Endodermal cell (in vitro differentiated cells): ENCODE measurements at regions not wholly inside any gene's neighbourhood (a gene's known extent, or its start where the extent isn't known, plus 50 kb on each side); places are given as distances from the start of the nearest gene placed in this dataset.

Experiments
- DNase-seq: peaks from one replicate; pipeline ENCODE4 v3.0.0-alpha.2; 2017
- H3K27ac ChIP-seq: 2 replicates; pipeline ENCODE4 v1.5.1; 2013; ENCODE audit warnings: mild to moderate bottlenecking, low read depth, low read length, moderate library complexity
- H3K27me3 ChIP-seq: 2 replicates; pipeline ENCODE4 v1.6.1; 2013; ENCODE audit warnings: mild to moderate bottlenecking, low read length, moderate library complexity; ENCODE audit not compliant: insufficient read depth, control insufficient read depth, poor library complexity, severe bottlenecking
- H3K36me3 ChIP-seq: 2 replicates; pipeline ENCODE4 v1.7.0; 2013; ENCODE audit warnings: mild to moderate bottlenecking, low read length, moderate library complexity; ENCODE audit not compliant: control insufficient read depth, insufficient read depth
- H3K4me1 ChIP-seq: one replicate; pipeline ENCODE4 v1.7.0; 2013; ENCODE audit warnings: low read length; ENCODE audit not compliant: control insufficient read depth, insufficient read depth
- H3K4me3 ChIP-seq: 2 replicates; pipeline ENCODE4 v1.5.1; 2013; ENCODE audit warnings: mild to moderate bottlenecking, low read length, moderate library complexity
- H3K9ac ChIP-seq: 2 replicates; pipeline ENCODE4 v1.6.1; 2013; ENCODE audit warnings: mild to moderate bottlenecking, low read length, moderate library complexity; ENCODE audit not compliant: poor library complexity, severe bottlenecking; ENCODE audit errors: extremely low read depth
- H3K9me3 ChIP-seq: 2 replicates; pipeline ENCODE4 v1.6.1; 2013; ENCODE audit warnings: mild to moderate bottlenecking, low read length, moderate library complexity; ENCODE audit not compliant: control insufficient read depth
- H3K27ac Mint-ChIP-seq: 2 replicates; pipeline ENCODE4 v1.8.0; 2020; ENCODE audit warnings: mixed read lengths
- H3K27me3 Mint-ChIP-seq: 2 replicates; pipeline ENCODE4 v1.8.0; 2021; ENCODE audit warnings: mild to moderate bottlenecking, mixed read lengths; ENCODE audit not compliant: insufficient read depth
- H3K36me3 Mint-ChIP-seq: 2 replicates; pipeline ENCODE4 v1.8.0; 2020; ENCODE audit warnings: low read depth, mixed read lengths
- H3K4me1 Mint-ChIP-seq: 2 replicates; pipeline ENCODE4 v1.8.0; 2020; ENCODE audit warnings: mixed read lengths
- H3K4me3 Mint-ChIP-seq: 2 replicates; pipeline ENCODE4 v1.8.0; 2020; ENCODE audit warnings: mild to moderate bottlenecking, moderate library complexity, mixed read lengths
- H3K9me3 Mint-ChIP-seq: 2 replicates; pipeline ENCODE4 v1.8.0; 2020; ENCODE audit warnings: mild to moderate bottlenecking, mixed read lengths
- CTCF ChIP-seq: fragments of 200-600 bp; sonication (generic); conservative IDR thresholded peaks from 2 replicates; pipeline ENCODE4 v1.5.0; 2021; ENCODE audit warnings: antibody characterized with exemption, mild to moderate bottlenecking
- WGBS, 2 experiments: methylation state at CpG; one replicate each; pipeline versions ENCODE4 v1.1.5 to v1.1.7; 2013; ENCODE audit warnings: missing lambda C conversion rate in 2 of 2, mixed read lengths in 1 of 2; ENCODE audit not compliant: insufficient coverage in 1 of 2, insufficient read length in 1 of 2; 5-methylcytosine and 5-hydroxymethylcytosine counted together

GRCh38 chr4:123919576-123920098 is 523.0 kb downstream of the SPRY1 start:
- no peak overlapping the region for H3K4me3 Mint-ChIP-seq
- DNase-seq: no peak
- no peaks in the 10 kb centered on the region for H3K36me3 Mint-ChIP-seq
- Histone ChIP-seq H3K27ac (no peak overlapping the region), H3K27me3 (no peaks in the 10 kb centered on the region), H3K9ac (no peak overlapping the region), H3K9me3 (no peaks in the 10 kb centered on the region), H3K36me3 (no peaks in the 10 kb centered on the region), H3K4me3 (no peak overlapping the region), H3K4me1 (no peaks in the 10 kb centered on the region)
- H3K4me1 Mint-ChIP-seq: no peaks in the 10 kb centered on the region
- H3K27ac Mint-ChIP-seq: no peak overlapping the region
- no peaks in the 10 kb centered on the region for H3K27me3 Mint-ChIP-seq
- no peak for TF ChIP-seq CTCF
- H3K9me3 Mint-ChIP-seq: no peaks in the 10 kb centered on the region
- 86 to 91% methylated on average over 1 to 4 of the region's 4 CpGs for WGBS, 2 experiments

- H3K27ac Mint-ChIP-seq: no peak overlapping the region
Measured at GRCh38 chr4:123921339-123921738, 524.7 kb downstream of the SPRY1 start.

GRCh38 chr4:123922847-123923246 is 526.3 kb downstream of the SPRY1 start:
- no peaks in the 10 kb centered on the region for H3K27me3 Mint-ChIP-seq
- no peak overlapping the region for H3K9ac ChIP-seq
- no peaks in the 10 kb centered on the region for H3K9me3 Mint-ChIP-seq
- H3K4me1 Mint-ChIP-seq: no peaks in the 10 kb centered on the region
- no peak overlapping the region for H3K27ac ChIP-seq
- no peaks in the 10 kb centered on the region for H3K4me1 ChIP-seq
- H3K36me3 Mint-ChIP-seq: no peaks in the 10 kb centered on the region
- no peak for DNase-seq
- no peaks in the 10 kb centered on the region for H3K9me3 ChIP-seq
- no peak overlapping the region for H3K4me3 Mint-ChIP-seq
- no peaks in the 10 kb centered on the region for H3K36me3 ChIP-seq
- H3K27ac Mint-ChIP-seq: no peak overlapping the region
- H3K4me3 ChIP-seq: no peak overlapping the region
- no peaks in the 10 kb centered on the region for H3K27me3 ChIP-seq
- TF ChIP-seq CTCF: no peak

More at GRCh38 chr4:123921339-123921738, 524.7 kb downstream of the SPRY1 start:
- H3K4me3 Mint-ChIP-seq: no peak overlapping the region
- H3K27me3 ChIP-seq: no peaks in the 10 kb centered on the region
- no peaks in the 10 kb centered on the region for H3K4me1 Mint-ChIP-seq
- H3K36me3 ChIP-seq: no peaks in the 10 kb centered on the region
- no peak overlapping the region for H3K9ac ChIP-seq
- H3K4me3 ChIP-seq: no peak overlapping the region
- no peak for TF ChIP-seq CTCF
- no peak for DNase-seq
- no peak overlapping the region for H3K27ac ChIP-seq
- H3K36me3 Mint-ChIP-seq: no peaks in the 10 kb centered on the region
- 83 to 100% methylated on average over 2 to 5 of the region's 5 CpGs for WGBS, 2 experiments
- H3K9me3 Mint-ChIP-seq: no peaks in the 10 kb centered on the region
- no peaks in the 10 kb centered on the region for H3K9me3 ChIP-seq
- no peaks in the 10 kb centered on the region for H3K27me3 Mint-ChIP-seq
- H3K4me1 ChIP-seq: no peaks in the 10 kb centered on the region
